ENCODE measurements at regions not wholly inside any gene's neighbourhood (a gene's known extent, or its start where the extent isn't known, plus 50 kb on each side); places are given as distances from the start of the nearest gene placed in this dataset.
"Not testable (repeated sequence)": the region's sequence is repeated elsewhere in the genome, so short reads cannot be mapped to it uniquely, and the experiment has no call there.

GRCh38 chr6:27624694-27625262, 151.9 kb upstream of the ZNF184 start:
- DNase-seq (no peak), ATAC-seq (no peak)

- no peak for ATAC-seq
Measured at GRCh38 chr6:27623103-27623502, 150.2 kb upstream of the ZNF184 start.

GRCh38 chr6:27619436-27619835, 146.5 kb upstream of the ZNF184 start:
- ATAC-seq (no peak), DNase-seq (no peak)

More at GRCh38 chr6:27623103-27623502, 150.2 kb upstream of the ZNF184 start:
- no peak for DNase-seq

GRCh38 chr6:27617700-27618689, 145.1 kb upstream of the ZNF184 start:
- DNase-seq (peak; percentile 49), ATAC-seq (peak; percentile 66)

GRCh38 chr6:27617046-27617687, 144.3 kb upstream of the ZNF184 start:
- no peak for DNase-seq
- no peak for ATAC-seq

GRCh38 chr6:27616328-27617045, 143.6 kb upstream of the ZNF184 start:
- no peak for DNase-seq
- no peak for ATAC-seq

GRCh38 chr6:27611451-27611850, 138.5 kb upstream of the ZNF184 start:
- DNase-seq: no peak
- no peak for ATAC-seq

GRCh38 chr6:27608916-27609883, 136.3 kb upstream of the ZNF184 start:
- DNase-seq: no peak

GRCh38 chr6:27605401-27606342, 132.8 kb upstream of the ZNF184 start:
- peak; percentile 52 for DNase-seq
- ATAC-seq: peak; percentile 72

More at GRCh38 chr6:27608916-27609883, 136.3 kb upstream of the ZNF184 start:
- ATAC-seq: no peak

GRCh38 chr6:27604986-27605385, 132.1 kb upstream of the ZNF184 start:
- ATAC-seq: no peak

GRCh38 chr6:27601668-27602254, 128.9 kb upstream of the ZNF184 start:
- no peak for ATAC-seq

More at GRCh38 chr6:27604986-27605385, 132.1 kb upstream of the ZNF184 start:
- no peak for DNase-seq

GRCh38 chr6:27599859-27600532, 127.1 kb upstream of the ZNF184 start:
- DNase-seq (no peak), ATAC-seq (no peak)

More at GRCh38 chr6:27601668-27602254, 128.9 kb upstream of the ZNF184 start:
- DNase-seq: no peak

GRCh38 chr6:27597031-27597567, 124.2 kb upstream of the ZNF184 start:
- ATAC-seq, DNase-seq: not testable (repeated sequence)

GRCh38 chr6:27593861-27594260, 121.0 kb upstream of the ZNF184 start:
- no peak for ATAC-seq
- no peak for DNase-seq

GRCh38 chr6:27593200-27593818, 120.4 kb upstream of the ZNF184 start:
- DNase-seq (no peak), ATAC-seq (no peak)

- ATAC-seq: peak; percentile 100
- DNase-seq: peak; percentile 51
Measured at GRCh38 chr6:27592481-27593199, 119.7 kb upstream of the ZNF184 start.
